HL-60/S4 treated with phorbol 12-myristate 13-acetate at 8.2 ng/mL for 4 days and 3 days (cell line): ENCODE measurements at regions not wholly inside any gene's neighbourhood (a gene's known extent, or its start where the extent isn't known, plus 50 kb on each side); places are given as distances from the start of the nearest gene placed in this dataset.
"Not testable (repeated sequence)": the region's sequence is repeated elsewhere in the genome, so short reads cannot be mapped to it uniquely, and the experiment has no call there.

ENCODE experiments used
- in situ Hi-C: fragments of 300-500 bp; cut with MboI; formaldehyde crosslinking; loops from 2 replicates; pipeline ENCODE4 v1.15.0; 2022; ENCODE audit warnings: low sequenced_read_pairs

GRCh38 chr11:87778357-87778756 is 396.9 kb downstream of the RAB38 start:
- in situ Hi-C loops: no loop called here

- in situ Hi-C loops: no loop called here
Observed at GRCh38 chr11:87775036-87775435, 400.2 kb downstream of the RAB38 start.

GRCh38 chr11:87769661-87770060 is 405.6 kb downstream of the RAB38 start:
- in situ Hi-C loops: no loop called here

- in situ Hi-C loops: no loop called here
Observed at GRCh38 chr11:87767615-87768014, 407.6 kb downstream of the RAB38 start.

- in situ Hi-C loops: not testable (repeated sequence)
Observed at GRCh38 chr11:87764075-87764474, 411.2 kb downstream of the RAB38 start.

- in situ Hi-C loops: no loop called here
Observed at GRCh38 chr11:87754685-87755084, 420.6 kb downstream of the RAB38 start.

GRCh38 chr11:87753143-87753542 is 422.1 kb downstream of the RAB38 start:
- in situ Hi-C loops: no loop called here

- in situ Hi-C loops: no loop called here
Observed at GRCh38 chr11:87743007-87743406, 432.2 kb downstream of the RAB38 start.

GRCh38 chr11:87740968-87741367 is 434.3 kb downstream of the RAB38 start:
- in situ Hi-C loops: no loop called here

GRCh38 chr11:87740451-87740850 is 434.8 kb downstream of the RAB38 start:
- in situ Hi-C loops: no loop called here

GRCh38 chr11:87739766-87740165 is 435.5 kb downstream of the RAB38 start:
- in situ Hi-C loops: no loop called here

- in situ Hi-C loops: no loop called here
Observed at GRCh38 chr11:87739261-87739660, 436.0 kb downstream of the RAB38 start.

GRCh38 chr11:87736928-87737327 is 438.3 kb downstream of the RAB38 start:
- in situ Hi-C loops: no loop called here

- in situ Hi-C loops: no loop called here
Observed at GRCh38 chr11:87726506-87726905, 448.7 kb downstream of the RAB38 start.

- in situ Hi-C loops: no loop called here
Observed at GRCh38 chr11:87724358-87724757, 450.9 kb downstream of the RAB38 start.

- in situ Hi-C loops: no loop called here
Observed at GRCh38 chr11:87722756-87723565, 452.3 kb downstream of the RAB38 start.

- in situ Hi-C loops: no loop called here
Observed at GRCh38 chr11:87719326-87720073, 455.7 kb downstream of the RAB38 start.

GRCh38 chr11:87712802-87713202 is 462.4 kb downstream of the RAB38 start:
- in situ Hi-C loops: no loop called here

- in situ Hi-C loops: no loop called here
Observed at GRCh38 chr11:87712391-87712790, 462.9 kb downstream of the RAB38 start.

GRCh38 chr11:87703589-87703988 is 471.7 kb downstream of the RAB38 start:
- in situ Hi-C loops: not testable (repeated sequence)

- in situ Hi-C loops: no loop called here
Observed at GRCh38 chr11:87675993-87676392, 499.2 kb downstream of the RAB38 start.

GRCh38 chr11:87666730-87667129 is 508.5 kb downstream of the RAB38 start:
- in situ Hi-C loops: no loop called here
